Panc1 (cell line): ENCODE measurements at regions not wholly inside any gene's neighbourhood (a gene's known extent, or its start where the extent isn't known, plus 50 kb on each side); places are given as distances from the start of the nearest gene placed in this dataset.

Experiments used
- ATAC-seq: fragments of 200-7000 bp; cut with Tn5 transposase; 2 replicates; pipeline ENCODE4 v1.9.1; 2020; ENCODE audit warnings: mild to moderate bottlenecking, moderate library complexity
- BruUV-seq: library from RNA; stranded (reverse); fragments of 400-500 nt; replicated peaks from 2 replicates; lab custom pipeline; 2021; lab: Mats Ljungman, UMichigan
- CTCF ChIA-PET: fragments of 300-600 bp; sonication (Branson Sonifier 250); formaldehyde crosslinking; loops from one replicate; lab custom pipeline; 2022; ENCODE audit warnings: antibody characterized with exemption; lab: Charles Lee
- POLR2A ChIA-PET: fragments of 300-600 bp; sonication (Branson Sonifier 250); formaldehyde crosslinking; loops from one replicate; lab custom pipeline; 2022; ENCODE audit warnings: antibody characterized with exemption; lab: Charles Lee
- DNase-seq: peaks from one replicate; pipeline ENCODE4 v3.0.0-alpha.2; 2010; ENCODE audit warnings: low read depth, low spot score
- H3K27ac ChIP-seq: 2 replicates; pipeline ENCODE4 v1.5.1; 2011; ENCODE audit warnings: mild to moderate bottlenecking, low read length, inconsistent platforms
- H3K27me3 ChIP-seq: fragments of 200-500 bp; sonication (Bioruptor generic); 2 replicates; pipeline ENCODE4 v1.6.0; 2014; ENCODE audit warnings: low read length, inconsistent platforms; ENCODE audit not compliant: control insufficient read depth, insufficient read depth
- H3K36me3 ChIP-seq: fragments of 200-500 bp; sonication (Bioruptor generic); 2 replicates; pipeline ENCODE4 v1.5.1; 2014; ENCODE audit warnings: inconsistent platforms, mild to moderate bottlenecking, low read length, moderate library complexity; ENCODE audit not compliant: control insufficient read depth, insufficient read depth
- H3K4me1 ChIP-seq: 2 replicates; pipeline ENCODE4 v1.5.1; 2011; ENCODE audit warnings: inconsistent platforms, mild to moderate bottlenecking, low read length, moderate library complexity; ENCODE audit not compliant: control insufficient read depth, insufficient read depth
- H3K4me3 ChIP-seq, 2 experiments: 2 replicates each; pipeline ENCODE4 v1.5.1; 2011 to 2012; ENCODE audit warnings: low read depth in 2 of 2, low read length in 2 of 2, mild to moderate bottlenecking in 2 of 2, inconsistent platforms in 1 of 2, moderate library complexity in 1 of 2
- H3K9me3 ChIP-seq: fragments of 200-500 bp; sonication (Bioruptor generic); 2 replicates; pipeline ENCODE4 v1.5.1; 2014; ENCODE audit warnings: low read depth, mild to moderate bottlenecking, inconsistent platforms, low read length, moderate library complexity; ENCODE audit not compliant: control insufficient read depth, insufficient read depth
- POLR2AphosphoS5 ChIP-seq: IDR thresholded peaks from 2 replicates; pipeline ENCODE4 v1.6.1; 2012; ENCODE audit warnings: mild to moderate bottlenecking, low read depth, low read length, moderate library complexity
- REST ChIP-seq, 2 experiments: IDR thresholded peaks; 2 replicates each; pipeline ENCODE4 v1.6.1; 2011 to 2012; ENCODE audit warnings: low read depth in 2 of 2, control low read depth in 1 of 2, low read length in 1 of 2, mild to moderate bottlenecking in 1 of 2, moderate library complexity in 1 of 2; ENCODE audit not compliant: insufficient read depth in 1 of 2
- SIN3A ChIP-seq: IDR thresholded peaks from 2 replicates; pipeline ENCODE4 v1.6.1; 2012; ENCODE audit warnings: low read depth, mild to moderate bottlenecking, low read length, moderate library complexity, borderline replicate concordance; ENCODE audit not compliant: insufficient read depth
- TCF7L2 ChIP-seq: IDR thresholded peaks from 2 replicates; pipeline ENCODE4 v1.6.1; 2011; ENCODE audit warnings: mild to moderate bottlenecking, low read depth, low read length, inconsistent platforms
- in situ Hi-C: cut with HindIII; loops from 2 replicates; pipeline ENCODE4 v1.10.0; 2016; ENCODE audit warnings: low sequenced_read_pairs, low pct_unique_long_range_greater_than_20kb
- intact Hi-C: fragments of 100-400 bp; cut with micrococcal nuclease; formaldehyde crosslinking; loops from one replicate; pipeline ENCODE4 v1.10.0; 2022; ENCODE audit not compliant: unreplicated experiment
- TF ChIP-seq, protein P1 (sequence below): fragments of 450-650 bp; IDR thresholded peaks from 2 replicates; pipeline ENCODE4 v1.5.1; 2017; ENCODE audit warnings: mild to moderate bottlenecking

DNA sequence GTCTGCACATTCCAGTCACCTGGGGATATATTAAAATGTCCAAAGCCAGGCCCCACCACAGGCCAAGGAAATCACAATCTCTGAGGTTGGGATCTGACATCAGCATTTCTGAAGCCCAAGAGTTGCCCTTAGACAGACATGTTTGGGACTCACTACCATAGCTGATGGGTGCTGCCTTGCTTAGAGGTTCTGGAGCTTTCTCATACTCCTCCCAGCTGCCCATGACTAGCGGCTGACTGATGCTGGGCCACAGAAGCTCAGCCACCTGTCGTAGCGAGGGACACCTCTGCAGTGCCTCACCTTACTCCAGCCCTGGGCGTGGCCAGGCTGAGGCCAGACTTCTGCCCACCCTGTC is 58.8 kb upstream of the XCR1 start:
- H3K27me3 ChIP-seq: no peaks in the 10 kb centered on the region
- in situ Hi-C loops: no loop called here
- intact Hi-C loops: loop anchor here (10.0 kb wide), 1 partner anchor 289 kb away; the partner anchor contains the start of gene CCR5
- DNase-seq (no peak), ATAC-seq (no peak)
- H3K27ac ChIP-seq: no peak overlapping the region
- TF ChIP-seq POLR2AphosphoS5 (no peak), REST (IDR thresholded peaks at IDR 0.05; ENCODE audit: insufficient read depth in 1 of 2, low read depth in 2 of 2, low read length in 1 of 2) (no peak), TCF7L2 (no peak), SIN3A (no peak)
- TF ChIP-seq, protein P1, sequence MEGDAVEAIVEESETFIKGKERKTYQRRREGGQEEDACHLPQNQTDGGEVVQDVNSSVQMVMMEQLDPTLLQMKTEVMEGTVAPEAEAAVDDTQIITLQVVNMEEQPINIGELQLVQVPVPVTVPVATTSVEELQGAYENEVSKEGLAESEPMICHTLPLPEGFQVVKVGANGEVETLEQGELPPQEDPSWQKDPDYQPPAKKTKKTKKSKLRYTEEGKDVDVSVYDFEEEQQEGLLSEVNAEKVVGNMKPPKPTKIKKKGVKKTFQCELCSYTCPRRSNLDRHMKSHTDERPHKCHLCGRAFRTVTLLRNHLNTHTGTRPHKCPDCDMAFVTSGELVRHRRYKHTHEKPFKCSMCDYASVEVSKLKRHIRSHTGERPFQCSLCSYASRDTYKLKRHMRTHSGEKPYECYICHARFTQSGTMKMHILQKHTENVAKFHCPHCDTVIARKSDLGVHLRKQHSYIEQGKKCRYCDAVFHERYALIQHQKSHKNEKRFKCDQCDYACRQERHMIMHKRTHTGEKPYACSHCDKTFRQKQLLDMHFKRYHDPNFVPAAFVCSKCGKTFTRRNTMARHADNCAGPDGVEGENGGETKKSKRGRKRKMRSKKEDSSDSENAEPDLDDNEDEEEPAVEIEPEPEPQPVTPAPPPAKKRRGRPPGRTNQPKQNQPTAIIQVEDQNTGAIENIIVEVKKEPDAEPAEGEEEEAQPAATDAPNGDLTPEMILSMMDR: no peak
- ChIA-PET POLR2A (no interaction called here), CTCF (no interaction called here)
- no peak overlapping the region for H3K4me3 ChIP-seq
- no TSS peak for BruUV-seq
- H3K4me1 ChIP-seq: no peaks in the 10 kb centered on the region
- no peaks in the 10 kb centered on the region for H3K36me3 ChIP-seq
- no peaks in the 10 kb centered on the region for H3K9me3 ChIP-seq

DNA sequence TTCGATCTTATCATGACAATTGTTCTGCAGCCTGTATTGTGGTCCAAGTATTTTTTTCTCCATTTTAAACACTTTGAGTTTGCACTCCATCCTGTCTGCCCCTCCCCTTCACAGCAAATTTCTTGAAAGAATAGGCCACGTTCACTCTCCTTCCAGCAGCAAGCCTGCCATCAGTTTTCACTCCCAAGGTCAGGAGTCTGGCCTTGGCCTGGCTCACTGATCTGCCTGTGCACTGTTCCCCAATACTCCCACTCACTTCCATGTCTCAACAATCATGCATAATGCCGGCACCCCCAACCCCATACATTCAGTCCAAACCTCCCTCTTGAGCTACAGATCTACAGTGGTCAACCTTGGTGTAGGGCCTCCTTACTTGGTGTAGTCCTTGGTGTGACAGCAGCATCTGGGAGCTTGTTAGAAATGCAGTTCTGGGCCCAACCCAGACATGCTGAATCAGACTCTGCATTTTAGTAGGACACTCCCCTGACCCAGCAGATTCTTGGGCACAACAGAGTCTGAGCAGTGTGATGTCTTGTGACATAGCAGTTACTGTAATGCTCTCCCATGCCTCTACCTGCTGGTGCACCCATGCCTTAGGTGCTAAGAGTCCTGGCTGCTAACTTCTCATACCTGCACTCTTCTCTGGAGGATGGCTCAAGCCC is 58.3 kb upstream of the XCR1 start:
- TF ChIP-seq SIN3A: no peak
- no peaks in the 10 kb centered on the region for H3K27me3 ChIP-seq
- POLR2A ChIA-PET: no interaction called here
- ATAC-seq (no peak), DNase-seq (no peak)
- BruUV-seq: no TSS peak
- CTCF ChIA-PET: no interaction called here
- in situ Hi-C loops: no loop called here
- no peak overlapping the region for H3K4me3 ChIP-seq
- H3K36me3 ChIP-seq: no peaks in the 10 kb centered on the region
- H3K4me1 ChIP-seq: no peaks in the 10 kb centered on the region
- intact Hi-C loops: loop anchor here (10.0 kb wide), 1 partner anchor 289 kb away; the partner anchor contains the start of gene CCR5
- no peak overlapping the region for H3K27ac ChIP-seq
- H3K9me3 ChIP-seq: no peaks in the 10 kb centered on the region

- no peaks in the 10 kb centered on the region for H3K27me3 ChIP-seq
- no peak overlapping the region for H3K4me3 ChIP-seq
- TF ChIP-seq SIN3A: no peak
- no peak for TF ChIP-seq POLR2AphosphoS5
- H3K36me3 ChIP-seq: no peaks in the 10 kb centered on the region
- H3K27ac ChIP-seq: no peak overlapping the region
- H3K4me1 ChIP-seq: no peaks in the 10 kb centered on the region
- ATAC-seq (no peak), DNase-seq (no peak)
- no peaks in the 10 kb centered on the region for H3K9me3 ChIP-seq
- BruUV-seq: no TSS peak
- ChIA-PET CTCF (no interaction called here), POLR2A (no interaction called here)
- in situ Hi-C loops (no loop called here), intact Hi-C loops (loop anchor here (10.0 kb wide), 1 partner anchor 291 kb away; the partner anchor contains the start of gene CCR5)
Observed at GRCh38 chr3:46083956-46084355, 56.7 kb upstream of the XCR1 start.
